ENCODE measurements at regions not wholly inside any gene's neighbourhood (a gene's known extent, or its start where the extent isn't known, plus 50 kb on each side); places are given as distances from the start of the nearest gene placed in this dataset.
"Not testable (repeated sequence)": the region's sequence is repeated elsewhere in the genome, so short reads cannot be mapped to it uniquely, and the experiment has no call there.

- no peak for DNase-seq
Measured at GRCh38 chr2:65775839-65776238, 343.4 kb upstream of the SPRED2 start.

GRCh38 chr2:65767946-65768345, 335.5 kb upstream of the SPRED2 start:
- peak; percentile 9 to 10 for DNase-seq

GRCh38 chr2:65766768-65767267, 334.4 kb upstream of the SPRED2 start:
- DNase-seq: no peak

DNA sequence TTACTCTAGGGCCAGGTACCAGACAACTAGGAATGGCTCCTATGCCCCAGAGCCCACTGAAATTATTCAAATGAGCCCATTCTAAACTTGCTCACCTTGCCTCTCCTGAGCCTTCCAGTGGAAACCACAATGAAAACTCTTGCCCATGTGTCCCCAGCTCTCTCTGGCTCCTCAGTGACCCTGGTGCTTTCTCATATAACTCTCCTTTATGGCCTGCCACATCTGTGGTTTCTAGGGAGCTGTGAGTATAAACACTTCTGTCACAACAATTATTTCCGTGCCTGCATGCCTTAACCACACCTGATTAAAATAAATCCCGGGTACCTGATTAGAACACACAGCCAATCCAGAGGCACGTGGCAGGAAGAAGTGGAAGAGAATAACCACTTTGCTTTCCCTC, 333.0 kb upstream of the SPRED2 start:
- no peak for DNase-seq

GRCh38 chr2:65762068-65762467, 329.7 kb upstream of the SPRED2 start:
- DNase-seq: no peak

- no peak for DNase-seq
Measured at GRCh38 chr2:65754219-65754618, 321.8 kb upstream of the SPRED2 start.

GRCh38 chr2:65751408-65751807, 319.0 kb upstream of the SPRED2 start:
- DNase-seq: no peak

GRCh38 chr2:65749545-65749944, 317.1 kb upstream of the SPRED2 start:
- DNase-seq: no peak

DNA sequence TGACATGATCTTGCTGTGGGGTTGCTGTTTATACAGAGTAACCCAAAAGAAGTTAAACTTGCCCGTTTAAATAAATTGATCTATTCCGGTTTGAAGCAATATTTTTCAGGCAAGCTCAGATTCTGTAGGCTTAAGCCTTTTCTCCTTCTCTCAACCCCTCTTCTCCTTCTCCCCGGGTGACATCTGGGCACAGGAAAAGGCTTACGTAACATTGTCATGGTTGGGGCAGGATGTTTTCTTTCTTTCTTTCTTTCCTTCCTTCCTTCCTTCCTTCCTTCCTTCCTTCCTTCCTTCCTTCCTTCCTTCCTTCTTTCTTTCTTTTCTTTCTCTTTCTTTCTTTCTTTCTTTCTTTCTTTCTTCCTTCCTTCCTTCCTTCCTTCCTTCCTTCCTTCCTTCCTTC, 315.5 kb upstream of the SPRED2 start:
- DNase-seq: not testable (repeated sequence)

DNA sequence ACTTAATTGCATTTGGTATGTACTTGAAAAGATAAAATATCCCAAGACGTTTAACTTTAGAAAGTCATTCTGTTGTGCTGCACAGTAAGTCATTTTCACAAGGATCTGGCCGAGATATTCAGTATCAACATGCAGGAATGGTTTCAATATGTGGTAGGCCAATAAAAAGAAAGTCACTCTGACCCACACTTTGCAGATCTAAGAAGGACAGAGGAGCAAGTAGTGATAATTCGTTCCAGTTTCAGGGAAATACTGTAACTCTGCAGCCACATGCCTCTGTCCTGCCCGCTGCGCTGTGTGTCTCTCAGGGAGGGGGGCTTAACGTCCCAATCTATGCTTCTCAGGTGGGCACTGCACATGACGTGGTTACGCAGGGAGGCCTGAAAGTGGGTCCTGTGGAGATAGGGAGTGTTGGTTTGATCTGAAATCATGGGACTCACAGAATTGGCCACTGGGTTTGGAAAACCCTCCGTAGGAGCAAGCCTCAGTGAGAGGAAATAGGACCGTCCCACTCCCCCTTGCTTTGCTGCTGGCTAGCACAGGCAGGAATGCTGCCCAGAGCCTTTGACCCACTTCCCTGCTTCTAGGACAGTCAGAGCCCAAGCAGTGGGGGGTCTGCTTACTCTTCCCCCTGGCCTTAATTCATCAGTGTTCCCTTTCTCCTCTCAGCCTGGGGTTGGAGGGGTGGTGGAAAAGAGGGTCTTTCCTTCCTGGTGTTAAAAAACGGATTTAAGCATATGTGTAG, 314.7 kb upstream of the SPRED2 start:
- no peak for DNase-seq

- DNase-seq: no peak
Measured at GRCh38 chr2:65744477-65745200, 312.2 kb upstream of the SPRED2 start.

GRCh38 chr2:65742977-65743376, 310.6 kb upstream of the SPRED2 start:
- DNase-seq: no peak

GRCh38 chr2:65739927-65740326, 307.5 kb upstream of the SPRED2 start:
- DNase-seq: no peak

DNA sequence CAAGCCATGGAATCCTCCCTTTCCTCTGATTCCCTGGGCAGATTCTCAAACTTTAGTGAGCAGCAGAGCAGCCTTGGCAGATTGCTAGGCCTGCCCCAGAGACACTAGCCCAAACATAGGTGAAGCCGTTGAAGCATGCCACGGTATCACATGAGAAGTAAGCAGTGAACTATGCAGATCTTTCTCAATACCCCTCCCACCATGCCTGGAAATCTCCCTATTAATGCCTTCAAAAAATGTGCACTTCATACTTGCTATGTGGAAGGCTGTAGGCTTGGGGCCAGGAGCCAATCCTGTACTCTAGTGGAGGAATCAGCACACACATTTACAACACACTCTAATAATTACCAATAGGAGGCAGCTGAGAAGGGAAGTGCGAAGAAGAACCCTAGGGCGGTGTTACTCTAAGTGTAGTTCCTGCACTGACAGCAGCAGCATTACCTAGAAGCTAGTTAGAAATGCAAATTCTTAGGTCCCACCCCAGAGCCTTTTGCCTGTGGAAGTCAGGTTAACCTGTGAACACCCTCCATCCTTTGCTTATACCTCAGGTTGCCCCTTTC, 305.1 kb upstream of the SPRED2 start:
- DNase-seq: no peak

- no peak for DNase-seq
Measured at GRCh38 chr2:65731476-65731875, 299.1 kb upstream of the SPRED2 start.

GRCh38 chr2:65730186-65730585, 297.8 kb upstream of the SPRED2 start:
- no peak for DNase-seq

- DNase-seq: no peak
Measured at GRCh38 chr2:65729246-65729645, 296.8 kb upstream of the SPRED2 start.

DNA sequence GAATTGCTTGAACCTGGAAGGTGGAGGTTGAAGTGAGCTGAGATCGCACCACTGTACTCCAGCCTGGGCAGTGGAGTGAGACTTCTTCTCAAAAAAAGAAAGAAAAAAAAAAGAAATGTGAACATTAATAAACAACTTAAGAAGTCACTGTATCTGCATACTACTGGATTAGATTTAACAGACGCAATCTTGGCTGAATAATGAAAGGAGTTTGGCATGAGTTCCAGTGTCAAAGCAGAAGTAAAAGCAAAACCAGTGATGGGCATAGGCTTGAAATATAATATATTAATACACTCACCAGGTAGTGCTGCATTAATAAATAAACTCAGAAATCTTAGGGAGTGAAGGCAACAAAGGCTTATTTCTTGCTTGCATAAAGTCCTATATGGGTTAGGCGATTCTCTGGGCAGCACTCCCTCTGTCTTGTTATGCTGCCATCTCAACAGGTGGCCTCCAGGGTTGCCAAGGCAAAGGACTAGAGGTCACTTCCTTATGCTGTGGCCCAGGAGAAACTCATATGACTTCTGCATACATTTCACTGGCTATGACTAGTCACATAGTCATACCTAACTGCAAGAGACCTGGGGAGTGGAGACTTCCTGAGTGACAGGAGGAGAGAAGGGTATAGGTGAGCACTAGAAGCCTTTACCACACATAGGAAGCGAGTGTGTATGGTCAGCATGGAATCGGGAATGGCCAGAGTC, 296.2 kb upstream of the SPRED2 start:
- DNase-seq: no peak

DNA sequence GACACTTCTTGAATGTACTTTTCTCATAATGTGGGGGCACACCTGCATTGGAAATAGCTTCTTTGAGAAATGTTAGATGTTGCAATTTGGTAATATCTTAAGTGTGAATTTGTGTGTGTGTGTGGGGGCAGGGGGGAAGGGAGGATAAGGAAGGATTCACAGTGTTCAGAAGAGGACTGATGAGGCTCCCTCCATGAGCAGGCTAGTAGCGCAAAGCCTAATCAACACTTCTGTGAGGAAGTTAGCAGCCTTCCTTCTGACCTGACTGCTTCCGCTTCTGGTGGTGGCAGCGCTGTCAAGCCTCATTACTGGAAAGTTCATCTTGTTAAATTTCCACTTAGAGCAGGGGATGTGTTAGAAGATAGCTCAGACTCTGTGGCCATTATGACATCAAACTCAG, 295.4 kb upstream of the SPRED2 start:
- DNase-seq: no peak

- no peak for DNase-seq
Measured at GRCh38 chr2:65727381-65727780, 295.0 kb upstream of the SPRED2 start.

DNA sequence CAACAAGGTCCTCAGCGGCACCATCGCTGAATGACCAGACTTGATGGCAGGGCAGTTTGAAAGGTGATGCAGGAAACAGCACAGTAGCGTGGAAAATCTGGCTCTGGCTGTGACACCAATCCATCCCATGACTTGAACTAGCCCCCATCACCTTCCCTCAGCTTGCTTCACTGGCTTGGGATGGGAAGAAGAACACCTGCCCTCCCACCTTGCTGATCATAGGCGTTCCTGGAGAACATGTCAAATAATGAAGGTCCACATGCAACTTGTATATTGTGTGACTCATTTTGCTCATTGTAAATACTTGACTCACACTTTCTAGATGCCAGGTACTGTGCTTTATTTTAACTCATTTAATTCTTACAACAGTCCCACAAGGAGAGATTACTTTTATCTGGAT, 292.4 kb upstream of the SPRED2 start:
- DNase-seq: no peak

- DNase-seq: no peak
Measured at GRCh38 chr2:65724336-65724735, 291.9 kb upstream of the SPRED2 start.

GRCh38 chr2:65722028-65722778, 289.8 kb upstream of the SPRED2 start:
- DNase-seq: peak; percentile 58 to 73
